Ovary (tissue), 3 donors: ENCODE measurements at regions not wholly inside any gene's neighbourhood (a gene's known extent, or its start where the extent isn't known, plus 50 kb on each side); places are given as distances from the start of the nearest gene placed in this dataset.

Source experiments
- EP300 ChIP-seq: sonication (generic); formaldehyde crosslinking; IDR thresholded peaks from one replicate; pipeline ENCODE4 v1.6.1; 2017; ENCODE audit warnings: antibody characterized with exemption
- POLR2A ChIP-seq: fragments of 450-650 bp; IDR thresholded peaks from one replicate; pipeline ENCODE4 v1.6.1; 2017; ENCODE audit warnings: antibody characterized with exemption, mild to moderate bottlenecking, moderate library complexity
- TF ChIP-seq, protein P1 (sequence below), 3 donors: fragments of 450-650 bp in 2 of 3; fragments of 200-600 bp in 1 of 3; IDR thresholded peaks; one replicate each; pipeline versions ENCODE4 v1.5.1 to v1.8.0; 2016 to 2022; ENCODE audit warnings: antibody characterized with exemption in 3 of 3, mild to moderate bottlenecking in 1 of 3
- donor health status: DM: no; HTN: no; CAD: no.

- TF ChIP-seq, protein P1, sequence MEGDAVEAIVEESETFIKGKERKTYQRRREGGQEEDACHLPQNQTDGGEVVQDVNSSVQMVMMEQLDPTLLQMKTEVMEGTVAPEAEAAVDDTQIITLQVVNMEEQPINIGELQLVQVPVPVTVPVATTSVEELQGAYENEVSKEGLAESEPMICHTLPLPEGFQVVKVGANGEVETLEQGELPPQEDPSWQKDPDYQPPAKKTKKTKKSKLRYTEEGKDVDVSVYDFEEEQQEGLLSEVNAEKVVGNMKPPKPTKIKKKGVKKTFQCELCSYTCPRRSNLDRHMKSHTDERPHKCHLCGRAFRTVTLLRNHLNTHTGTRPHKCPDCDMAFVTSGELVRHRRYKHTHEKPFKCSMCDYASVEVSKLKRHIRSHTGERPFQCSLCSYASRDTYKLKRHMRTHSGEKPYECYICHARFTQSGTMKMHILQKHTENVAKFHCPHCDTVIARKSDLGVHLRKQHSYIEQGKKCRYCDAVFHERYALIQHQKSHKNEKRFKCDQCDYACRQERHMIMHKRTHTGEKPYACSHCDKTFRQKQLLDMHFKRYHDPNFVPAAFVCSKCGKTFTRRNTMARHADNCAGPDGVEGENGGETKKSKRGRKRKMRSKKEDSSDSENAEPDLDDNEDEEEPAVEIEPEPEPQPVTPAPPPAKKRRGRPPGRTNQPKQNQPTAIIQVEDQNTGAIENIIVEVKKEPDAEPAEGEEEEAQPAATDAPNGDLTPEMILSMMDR (IDR thresholded peaks at IDR 0.05) = no peak
- no peak for TF ChIP-seq POLR2A
- no peak for TF ChIP-seq EP300
Observed at GRCh38 chr3:158911586-158911985, 109.7 kb downstream of the MFSD1 start.
